RWPE2 (cell line): ENCODE measurements at regions not wholly inside any gene's neighbourhood (a gene's known extent, or its start where the extent isn't known, plus 50 kb on each side); places are given as distances from the start of the nearest gene placed in this dataset.

Source experiments
- ATAC-seq: fragments of 200-7000 bp; cut with Tn5 transposase; 3 replicates; pipeline ENCODE4 v1.9.1; 2021; ENCODE audit warnings: low read depth
- DNase-seq: peaks from one replicate; pipeline ENCODE4 v3.0.0-alpha.2; 2020; ENCODE audit warnings: low spot score
- H3K27ac ChIP-seq: fragments of 450-650 bp; 2 replicates; pipeline ENCODE4 v1.5.1; 2017; ENCODE audit warnings: mild to moderate bottlenecking; ENCODE audit not compliant: poor library complexity, severe bottlenecking
- H3K27me3 ChIP-seq: fragments of 250-450 bp; sonication (Bioruptor Pico); 2 replicates; pipeline ENCODE4 v1.5.1; 2021; ENCODE audit warnings: mild to moderate bottlenecking, moderate library complexity; ENCODE audit not compliant: insufficient read depth, poor library complexity, severe bottlenecking
- H3K36me3 ChIP-seq: fragments of 250-450 bp; sonication (Bioruptor Pico); 2 replicates; pipeline ENCODE4 v1.5.1; 2020; ENCODE audit warnings: low read depth, mild to moderate bottlenecking, moderate library complexity
- H3K4me1 ChIP-seq: fragments of 250-450 bp; sonication (Bioruptor Pico); 2 replicates; pipeline ENCODE4 v1.5.1; 2021; ENCODE audit warnings: mild to moderate bottlenecking, moderate library complexity; ENCODE audit not compliant: insufficient read depth, poor library complexity, severe bottlenecking
- H3K4me3 ChIP-seq: fragments of 250-450 bp; sonication (Bioruptor Pico); 2 replicates; pipeline ENCODE4 v1.5.1; 2021; ENCODE audit warnings: mild to moderate bottlenecking, moderate library complexity; ENCODE audit not compliant: severe bottlenecking
- H3K9me3 ChIP-seq: fragments of 250-450 bp; sonication (Bioruptor Pico); 2 replicates; pipeline ENCODE4 v1.5.1; 2021; ENCODE audit warnings: mild to moderate bottlenecking, moderate library complexity; ENCODE audit not compliant: severe bottlenecking
- TF ChIP-seq, protein P1 (sequence below): fragments of 450-650 bp; IDR thresholded peaks from one replicate; pipeline ENCODE4 v1.5.1; 2017; ENCODE audit warnings: mild to moderate bottlenecking, moderate library complexity; ENCODE audit not compliant: poor library complexity, severe bottlenecking

DNA sequence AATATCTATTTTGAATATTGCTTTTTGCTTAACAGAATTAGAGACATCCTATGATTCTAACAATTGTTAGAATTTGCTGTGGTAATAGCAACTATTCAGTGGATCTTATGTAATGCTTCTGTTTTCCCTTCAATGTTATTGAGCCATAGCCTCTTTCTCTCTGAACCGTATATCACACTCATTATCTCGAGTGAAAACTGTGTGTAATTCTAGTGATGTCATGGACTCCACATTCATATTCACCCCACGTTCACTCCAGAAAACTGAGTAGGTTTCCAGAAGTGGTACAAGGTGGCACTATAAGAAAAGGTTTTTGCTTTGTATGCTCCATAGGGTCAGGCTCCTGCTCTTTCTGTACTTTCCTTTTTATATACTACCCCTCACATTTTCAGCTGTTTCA lies 534.3 kb upstream of the PABPC4L start:
- TF ChIP-seq, protein P1, sequence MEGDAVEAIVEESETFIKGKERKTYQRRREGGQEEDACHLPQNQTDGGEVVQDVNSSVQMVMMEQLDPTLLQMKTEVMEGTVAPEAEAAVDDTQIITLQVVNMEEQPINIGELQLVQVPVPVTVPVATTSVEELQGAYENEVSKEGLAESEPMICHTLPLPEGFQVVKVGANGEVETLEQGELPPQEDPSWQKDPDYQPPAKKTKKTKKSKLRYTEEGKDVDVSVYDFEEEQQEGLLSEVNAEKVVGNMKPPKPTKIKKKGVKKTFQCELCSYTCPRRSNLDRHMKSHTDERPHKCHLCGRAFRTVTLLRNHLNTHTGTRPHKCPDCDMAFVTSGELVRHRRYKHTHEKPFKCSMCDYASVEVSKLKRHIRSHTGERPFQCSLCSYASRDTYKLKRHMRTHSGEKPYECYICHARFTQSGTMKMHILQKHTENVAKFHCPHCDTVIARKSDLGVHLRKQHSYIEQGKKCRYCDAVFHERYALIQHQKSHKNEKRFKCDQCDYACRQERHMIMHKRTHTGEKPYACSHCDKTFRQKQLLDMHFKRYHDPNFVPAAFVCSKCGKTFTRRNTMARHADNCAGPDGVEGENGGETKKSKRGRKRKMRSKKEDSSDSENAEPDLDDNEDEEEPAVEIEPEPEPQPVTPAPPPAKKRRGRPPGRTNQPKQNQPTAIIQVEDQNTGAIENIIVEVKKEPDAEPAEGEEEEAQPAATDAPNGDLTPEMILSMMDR: no peak
- Histone ChIP-seq H3K4me1 (no peaks in the 10 kb centered on the region), H3K4me3 (no peak overlapping the region), H3K27me3 (no peaks in the 10 kb centered on the region), H3K9me3 (no peaks in the 10 kb centered on the region), H3K27ac (no peak overlapping the region), H3K36me3 (no peaks in the 10 kb centered on the region)
- DNase-seq (no peak), ATAC-seq (no peak)

GRCh38 chr4:134727696-134728095 lies 526.1 kb upstream of the PABPC4L start:
- TF ChIP-seq, protein P1: no peak
- no peak overlapping the region for H3K4me3 ChIP-seq
- H3K36me3 ChIP-seq: no peaks in the 10 kb centered on the region
- H3K4me1 ChIP-seq: no peaks in the 10 kb centered on the region
- DNase-seq (no peak), ATAC-seq (no peak)
- H3K27me3 ChIP-seq: no peaks in the 10 kb centered on the region
- H3K27ac ChIP-seq: no peak overlapping the region
- no peaks in the 10 kb centered on the region for H3K9me3 ChIP-seq

DNA sequence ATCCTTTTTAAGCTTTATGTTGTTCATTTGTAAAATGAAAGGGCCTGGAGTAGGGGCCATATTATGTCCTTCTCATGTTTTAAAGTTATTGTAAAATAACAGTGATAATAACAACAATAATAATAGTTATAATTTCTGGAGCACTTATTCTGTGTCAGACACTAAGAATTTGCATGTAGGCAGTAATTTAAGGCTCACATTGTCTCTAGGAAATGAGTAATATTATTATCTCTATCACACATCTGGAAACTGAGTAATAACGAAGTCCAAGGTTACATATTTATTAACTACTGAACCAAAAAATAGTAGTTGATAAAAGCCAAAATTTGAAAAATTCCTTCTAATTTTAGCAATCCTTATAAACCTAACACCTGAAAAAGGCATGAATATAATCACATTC lies 520.7 kb upstream of the PABPC4L start:
- DNase-seq: no peak
- no peak for ATAC-seq
- TF ChIP-seq, protein P1: no peak
- no peaks in the 10 kb centered on the region for H3K4me1 ChIP-seq
- no peak overlapping the region for H3K27ac ChIP-seq
- no peak overlapping the region for H3K4me3 ChIP-seq
- H3K27me3 ChIP-seq: no peaks in the 10 kb centered on the region
- no peaks in the 10 kb centered on the region for H3K9me3 ChIP-seq
- no peaks in the 10 kb centered on the region for H3K36me3 ChIP-seq

- ATAC-seq (no peak), DNase-seq (no peak)
- no peaks in the 10 kb centered on the region for H3K36me3 ChIP-seq
- H3K27ac ChIP-seq: no peak overlapping the region
- TF ChIP-seq, protein P1: no peak
- no peaks in the 10 kb centered on the region for H3K27me3 ChIP-seq
- H3K4me3 ChIP-seq: no peak overlapping the region
- H3K4me1 ChIP-seq: no peaks in the 10 kb centered on the region
- no peaks in the 10 kb centered on the region for H3K9me3 ChIP-seq
Observed at GRCh38 chr4:134720030-134720429, 518.4 kb upstream of the PABPC4L start.

GRCh38 chr4:134708616-134709015 lies 507.0 kb upstream of the PABPC4L start:
- ATAC-seq (no peak), DNase-seq (no peak)
- no peaks in the 10 kb centered on the region for H3K9me3 ChIP-seq
- peaks cover 5% of the 10 kb centered on the region for H3K4me1 ChIP-seq
- H3K27ac ChIP-seq: no peak overlapping the region
- H3K4me3 ChIP-seq: no peak overlapping the region
- no peaks in the 10 kb centered on the region for H3K27me3 ChIP-seq
- TF ChIP-seq, protein P1: no peak
- H3K36me3 ChIP-seq: no peaks in the 10 kb centered on the region
